H1 (cell line): ENCODE measurements at regions not wholly inside any gene's neighbourhood (a gene's known extent, or its start where the extent isn't known, plus 50 kb on each side); places are given as distances from the start of the nearest gene placed in this dataset.

Experiments
- CTCF ChIA-PET: fragments of 300-600 bp; sonication (Branson Sonifier 250); formaldehyde crosslinking; loops from one replicate; lab custom pipeline; 2021; ENCODE audit not compliant: partially characterized antibody; lab: Charles Lee
- POLR2A ChIA-PET: fragments of 300-600 bp; sonication (Branson Sonifier 250); formaldehyde crosslinking; loops from one replicate; lab custom pipeline; 2021; ENCODE audit warnings: inconsistent platforms; ENCODE audit not compliant: partially characterized antibody; lab: Charles Lee
- DNase-seq, 2 experiments: peaks; one replicate each; pipeline versions ENCODE4 v3.0.0 to v3.0.0-alpha.2; 2010 to 2022; ENCODE audit warnings: low spot score in 2 of 2, low read depth in 1 of 2, mixed read lengths in 1 of 2
- FAIRE-seq: peaks from 2 replicates; lab custom pipeline; 2011; peaks lifted over from hg19 to GRCh38; lab: Jason Lieb, UNC
- H2AFZ ChIP-seq: 2 replicates; pipeline ENCODE4 v1.8.1; 2012; ENCODE audit warnings: low read length, inconsistent platforms
- H2AK5ac ChIP-seq: 2 replicates; pipeline ENCODE4 v1.6.1; 2013; ENCODE audit warnings: low read depth, low read length
- H2BK120ac ChIP-seq: replicated peaks from 2 replicates; pipeline ENCODE3; 2013; ENCODE audit warnings: low read depth, low read length, inconsistent platforms
- H2BK12ac ChIP-seq: 2 replicates; pipeline ENCODE4 v1.6.1; 2013; ENCODE audit warnings: low read depth, low read length
- H2BK15ac ChIP-seq: 2 replicates; pipeline ENCODE4 v1.6.1; 2013; ENCODE audit warnings: low read length
- H2BK20ac ChIP-seq: 2 replicates; pipeline ENCODE4 v1.6.1; 2013; ENCODE audit warnings: low read length
- H2BK5ac ChIP-seq: 2 replicates; pipeline ENCODE4 v1.6.1; 2013; ENCODE audit warnings: low read depth, low read length
- H3K14ac ChIP-seq: 2 replicates; pipeline ENCODE4 v1.6.1; 2013; ENCODE audit warnings: inconsistent platforms; ENCODE audit not compliant: insufficient read length
- H3K18ac ChIP-seq: 2 replicates; pipeline ENCODE4 v1.6.1; 2013; ENCODE audit warnings: low read length; ENCODE audit errors: extremely low read depth
- H3K23ac ChIP-seq: 2 replicates; pipeline ENCODE4 v1.6.1; 2013; ENCODE audit warnings: inconsistent platforms; ENCODE audit not compliant: insufficient read length
- H3K23me2 ChIP-seq: 2 replicates; pipeline ENCODE4 v1.6.1; 2013; ENCODE audit warnings: low read depth, low read length
- H3K27ac ChIP-seq: 2 replicates; pipeline ENCODE4 v1.6.1; 2011; ENCODE audit warnings: low read depth, low read length, inconsistent platforms
- H3K27me3 ChIP-seq, 4 experiments: replicated peaks in 1 of 4; 1 replicate in 1 of 4; 2 replicates in 3 of 4; pipeline versions ENCODE4 v1.6.1 to v1.8.1; 2011 to 2013; ENCODE audit warnings: low read length in 3 of 4, mild to moderate bottlenecking in 3 of 4, inconsistent platforms in 2 of 4, mixed read lengths in 2 of 4, moderate library complexity in 1 of 4; ENCODE audit not compliant: control insufficient read depth in 3 of 4, insufficient read depth in 3 of 4; ENCODE audit errors: extremely low read depth in 1 of 4
- H3K36me3 ChIP-seq, 4 experiments: 2 replicates each; pipeline versions ENCODE4 v1.6.1 to v1.8.1; 2011 to 2013; ENCODE audit warnings: mild to moderate bottlenecking in 4 of 4, low read length in 3 of 4, moderate library complexity in 2 of 4, control low read depth in 1 of 4, inconsistent platforms in 1 of 4; ENCODE audit not compliant: insufficient read depth in 4 of 4, control insufficient read depth in 2 of 4
- H3K4ac ChIP-seq: replicated peaks from 2 replicates; pipeline ENCODE3; 2013; ENCODE audit warnings: low read length, low read depth, mixed read lengths, inconsistent platforms; ENCODE audit not compliant: insufficient read length
- H3K4me1 ChIP-seq, 4 experiments: replicated peaks in 1 of 4; 1 replicate in 1 of 4; 2 replicates in 3 of 4; pipeline versions ENCODE4 v1.6.1 to v1.8.1; 2011 to 2013; ENCODE audit warnings: low read length in 3 of 4, inconsistent platforms in 2 of 4, mixed read lengths in 1 of 4; ENCODE audit not compliant: insufficient read depth in 4 of 4, control insufficient read depth in 3 of 4
- H3K4me2 ChIP-seq, 2 experiments: 2 replicates each; pipeline versions ENCODE4 v1.6.1 to v1.8.1; 2011 to 2013; ENCODE audit warnings: low read depth in 2 of 2, low read length in 2 of 2, control low read depth in 1 of 2, inconsistent platforms in 1 of 2, mild to moderate bottlenecking in 1 of 2; ENCODE audit not compliant: insufficient read depth in 1 of 2
- H3K4me3 ChIP-seq, 4 experiments: fragments of 200-600, 300-600 bp in 1 of 4; sonication (generic), shearing (Covaris generic), sonication (Bioruptor Twin) in 1 of 4; 2 replicates each; pipeline versions ENCODE4 v1.5.1 to v1.8.1; 2011 to 2016; ENCODE audit warnings: low read length in 4 of 4, low read depth in 3 of 4, control low read depth in 2 of 4, inconsistent platforms in 2 of 4, mild to moderate bottlenecking in 2 of 4, mixed read lengths in 1 of 4, moderate library complexity in 1 of 4; ENCODE audit not compliant: insufficient read depth in 2 of 4; ENCODE audit errors: extremely low read depth in 1 of 4
- H3K56ac ChIP-seq: replicated peaks from 2 replicates; pipeline ENCODE3; 2013; ENCODE audit warnings: low read depth, mild to moderate bottlenecking, mixed read lengths, low read length, inconsistent platforms; ENCODE audit not compliant: insufficient read length
- H3K79me1 ChIP-seq: 2 replicates; pipeline ENCODE4 v1.6.1; 2013; ENCODE audit warnings: low read depth, low read length, control low read depth
- H3K79me2 ChIP-seq, 2 experiments: 2 replicates each; pipeline versions ENCODE4 v1.6.1 to v1.8.1; 2012 to 2013; ENCODE audit warnings: low read length in 2 of 2, mild to moderate bottlenecking in 2 of 2, inconsistent platforms in 1 of 2; ENCODE audit not compliant: insufficient read depth in 2 of 2, control insufficient read depth in 1 of 2
- H3K9ac ChIP-seq, 4 experiments: replicated peaks in 1 of 4; 1 replicate in 1 of 4; 2 replicates in 3 of 4; pipeline versions ENCODE4 v1.6.1 to v1.8.1; 2011 to 2013; ENCODE audit warnings: low read depth in 3 of 4, low read length in 3 of 4, control low read depth in 2 of 4, mild to moderate bottlenecking in 2 of 4, moderate library complexity in 2 of 4, inconsistent platforms in 1 of 4; ENCODE audit errors: extremely low read depth in 1 of 4
- H3K9me3 ChIP-seq, 2 experiments: 2 replicates each; pipeline versions ENCODE4 v1.6.1 to v1.8.1; 2012 to 2013; ENCODE audit warnings: mild to moderate bottlenecking in 2 of 2, moderate library complexity in 2 of 2, control low read depth in 1 of 2, inconsistent platforms in 1 of 2, low read depth in 1 of 2, low read length in 1 of 2, mixed read lengths in 1 of 2; ENCODE audit not compliant: insufficient read depth in 2 of 2
- H4K20me1 ChIP-seq, 2 experiments: replicated peaks in 1 of 2; 2 replicates each; pipeline versions ENCODE3 to v1.8.1; 2011 to 2013; ENCODE audit warnings: inconsistent platforms in 2 of 2, low read length in 2 of 2, mild to moderate bottlenecking in 1 of 2; ENCODE audit not compliant: insufficient read depth in 2 of 2, control insufficient read depth in 1 of 2
- H4K5ac ChIP-seq: 2 replicates; pipeline ENCODE4 v1.6.1; 2013; ENCODE audit warnings: low read length, low read depth, mixed read lengths, inconsistent platforms; ENCODE audit not compliant: insufficient read length
- H4K8ac ChIP-seq: 2 replicates; pipeline ENCODE4 v1.8.0; 2013; ENCODE audit warnings: mild to moderate bottlenecking, moderate library complexity, low read length, inconsistent platforms; ENCODE audit not compliant: insufficient read depth; ENCODE audit errors: extremely low read depth
- H4K91ac ChIP-seq: replicated peaks from 2 replicates; pipeline ENCODE3; 2013; ENCODE audit warnings: low read length, mixed read lengths, inconsistent platforms; ENCODE audit not compliant: insufficient read length
- CTCF ChIP-seq, 3 experiments: IDR thresholded peaks; 1 replicate in 2 of 3; 2 replicates in 1 of 3; pipeline versions ENCODE4 v1.5.1 to v1.6.1; 2011; ENCODE audit warnings: low read length in 3 of 3, mild to moderate bottlenecking in 3 of 3, inconsistent platforms in 2 of 3, low read depth in 1 of 3, moderate library complexity in 1 of 3; ENCODE audit not compliant: insufficient read depth in 1 of 3; ENCODE audit errors: control extremely low read depth in 1 of 3
- FOSL1 ChIP-seq: IDR thresholded peaks from 2 replicates; pipeline ENCODE4 v1.6.1; 2011; ENCODE audit warnings: mild to moderate bottlenecking, low read depth, low read length, moderate library complexity; ENCODE audit not compliant: insufficient read depth
- POLR2AphosphoS5 ChIP-seq: IDR thresholded peaks from 2 replicates; pipeline ENCODE4 v1.6.1; 2011; ENCODE audit warnings: low read depth, low read length
- TAF7 ChIP-seq: optimal IDR thresholded peaks from 2 replicates; pipeline ENCODE3; 2011; ENCODE audit warnings: low read depth, mild to moderate bottlenecking, inconsistent platforms, low read length, moderate library complexity, borderline replicate concordance
- ZNF274 ChIP-seq: IDR thresholded peaks from 2 replicates; pipeline ENCODE4 v1.7.0; 2012; ENCODE audit warnings: low read length, borderline replicate concordance; ENCODE audit errors: extremely low read depth
- WGBS, 2 experiments: shearing (Covaris generic) in 1 of 2; methylation state at CpG; one replicate each; pipeline versions ENCODE4 v1.1.6 to v1.1.7; 2013 to 2015; ENCODE audit warnings: low lambda C conversion rate in 2 of 2, mixed read lengths in 2 of 2, inconsistent platforms in 1 of 2, low coverage in 1 of 2, missing lambda C conversion rate in 1 of 2; ENCODE audit not compliant: insufficient replicate concordance in 2 of 2, insufficient coverage in 1 of 2, insufficient read length in 1 of 2; ENCODE audit errors: extremely low coverage in 1 of 2, missing lambda C conversion rate in 1 of 2; 5-methylcytosine and 5-hydroxymethylcytosine counted together

- H2BK120ac ChIP-seq = no peak overlapping the region
- FAIRE-seq (no peak), DNase-seq (no peak)
- H4K8ac ChIP-seq = no peak overlapping the region
- H3K9me3 ChIP-seq = peaks cover 76 to 90% of the 10 kb centered on the region in 2 experiments
- H4K20me1 ChIP-seq = no peaks in the 10 kb centered on the region
- ChIA-PET POLR2A (no interaction called here), CTCF (interaction anchor here (0.6 kb wide), 1 partner anchor 428 kb away, joined by 3 read pairs; no protein-coding TSS in a partner anchor)
- H3K36me3 ChIP-seq = no peaks in the 10 kb centered on the region
- H2BK5ac ChIP-seq = no peak overlapping the region
- TF ChIP-seq POLR2AphosphoS5 = no peak
- no peak for TF ChIP-seq ZNF274
- no peak for TF ChIP-seq TAF7
- no peak for TF ChIP-seq CTCF (IDR thresholded peaks at IDR 0.05; ENCODE audit: control extremely low read depth in 1 of 3, insufficient read depth in 1 of 3, low read depth in 1 of 3, low read length in 3 of 3)
- TF ChIP-seq FOSL1 = no peak
- no peak overlapping the region for H4K5ac ChIP-seq
- H3K27me3 ChIP-seq = no peaks in the 10 kb centered on the region
- no peak overlapping the region for H3K27ac ChIP-seq
- H2AK5ac ChIP-seq = no peak overlapping the region
- no peak overlapping the region for H3K14ac ChIP-seq
- no peaks in the 10 kb centered on the region for H3K79me1 ChIP-seq
- H3K79me2 ChIP-seq = no peaks in the 10 kb centered on the region
- H3K23me2 ChIP-seq = no peaks in the 10 kb centered on the region
- no peak overlapping the region for H3K4me3 ChIP-seq
- H3K4me1 ChIP-seq = no peaks in the 10 kb centered on the region
- H3K4ac ChIP-seq = no peak overlapping the region
- no peak overlapping the region for H3K18ac ChIP-seq
- no peak overlapping the region for H2BK15ac ChIP-seq
- H3K9ac ChIP-seq = no peak overlapping the region
- H3K23ac ChIP-seq = no peak overlapping the region
- H4K91ac ChIP-seq = no peak overlapping the region
- no peak overlapping the region for H2BK12ac ChIP-seq
- H3K56ac ChIP-seq = no peak overlapping the region
- no peak overlapping the region for H2AFZ ChIP-seq
- H2BK20ac ChIP-seq = no peak overlapping the region
- H3K4me2 ChIP-seq = no peak overlapping the region
- 69% methylated on average over 6 of the region's 6 CpGs; no CpG with 5 or more reads in 1 of the 2 experiments for WGBS, 2 experiments
These were observed 507.2 kb downstream of the TBC1D22A start for GRCh38 chr22:47269516-47270088.
